Mesenchymal stem cell (in vitro differentiated cells and primary cell): ENCODE measurements at regions not wholly inside any gene's neighbourhood (a gene's known extent, or its start where the extent isn't known, plus 50 kb on each side); places are given as distances from the start of the nearest gene placed in this dataset.
A peak's percentile ranks its signal among the peaks of the same experiment; 100 is the strongest.
"Not testable (repeated sequence)": the region's sequence is repeated elsewhere in the genome, so short reads cannot be mapped to it uniquely, and the experiment has no call there.

Experiments
- DNase-seq: peaks from one replicate; pipeline ENCODE4 v3.0.0-alpha.2; 2013
- H2AFZ ChIP-seq: one replicate; pipeline ENCODE4 v1.6.1; 2013; ENCODE audit warnings: low read depth, mild to moderate bottlenecking, control low read depth, inconsistent platforms, low read length, moderate library complexity
- H2AK5ac ChIP-seq: 2 replicates; pipeline ENCODE4 v1.6.1; 2013; ENCODE audit warnings: low read length, moderate library complexity, mild to moderate bottlenecking, inconsistent platforms; ENCODE audit not compliant: severe bottlenecking
- H2BK120ac ChIP-seq: one replicate; pipeline ENCODE4 v1.6.1; 2013; ENCODE audit warnings: low read depth, mild to moderate bottlenecking, inconsistent platforms, low read length, moderate library complexity
- H2BK12ac ChIP-seq, 2 experiments: one replicate each; pipeline ENCODE4 v1.6.1; 2013; ENCODE audit warnings: inconsistent platforms in 2 of 2, low read length in 2 of 2, mild to moderate bottlenecking in 2 of 2, moderate library complexity in 2 of 2, control low read depth in 1 of 2
- H2BK15ac ChIP-seq: one replicate; pipeline ENCODE4 v1.6.1; 2013; ENCODE audit warnings: mild to moderate bottlenecking, low read depth, inconsistent platforms; ENCODE audit not compliant: poor library complexity, severe bottlenecking
- H2BK5ac ChIP-seq: 2 replicates; pipeline ENCODE4 v1.6.1; 2013; ENCODE audit warnings: low read depth, mild to moderate bottlenecking, low read length, control low read depth, inconsistent platforms; ENCODE audit not compliant: poor library complexity, severe bottlenecking
- H3K14ac ChIP-seq, 2 experiments: one replicate each; pipeline ENCODE4 v1.6.1; 2013; ENCODE audit warnings: inconsistent platforms in 2 of 2, low read length in 2 of 2, control low read depth in 1 of 2, mild to moderate bottlenecking in 1 of 2, moderate library complexity in 1 of 2
- H3K18ac ChIP-seq, 2 experiments: one replicate each; pipeline ENCODE4 v1.6.1; 2013; ENCODE audit warnings: inconsistent platforms in 2 of 2, low read length in 2 of 2, control low read depth in 1 of 2, low read depth in 1 of 2, mild to moderate bottlenecking in 1 of 2
- H3K23ac ChIP-seq, 2 experiments: one replicate each; pipeline ENCODE4 v1.6.1; 2013; ENCODE audit warnings: inconsistent platforms in 2 of 2, low read length in 2 of 2, mild to moderate bottlenecking in 2 of 2, moderate library complexity in 2 of 2, control low read depth in 1 of 2
- H3K27ac ChIP-seq: 2 replicates; pipeline ENCODE4 v1.5.1; 2013; ENCODE audit warnings: mild to moderate bottlenecking, moderate library complexity, low read length, control low read depth, inconsistent platforms; ENCODE audit not compliant: poor library complexity, severe bottlenecking
- H3K27me3 ChIP-seq, 2 experiments: 2 replicates each; pipeline versions ENCODE4 v1.6.1 to v1.7.0; 2013; ENCODE audit warnings: low read length in 2 of 2, mild to moderate bottlenecking in 2 of 2, moderate library complexity in 2 of 2, control low read depth in 1 of 2, inconsistent platforms in 1 of 2; ENCODE audit not compliant: control insufficient read depth in 1 of 2, insufficient read depth in 1 of 2
- H3K36me3 ChIP-seq, 2 experiments: 2 replicates each; pipeline versions ENCODE4 v1.6.1 to v1.7.0; 2013; ENCODE audit warnings: low read length in 2 of 2, control low read depth in 1 of 2, inconsistent platforms in 1 of 2, low read depth in 1 of 2, mild to moderate bottlenecking in 1 of 2; ENCODE audit not compliant: insufficient read depth in 2 of 2, control insufficient read depth in 1 of 2
- H3K4ac ChIP-seq, 2 experiments: one replicate each; pipeline ENCODE4 v1.6.1; 2013; ENCODE audit warnings: inconsistent platforms in 2 of 2, low read length in 2 of 2, mild to moderate bottlenecking in 2 of 2, moderate library complexity in 2 of 2, control low read depth in 1 of 2, low read depth in 1 of 2
- H3K4me1 ChIP-seq: 2 replicates; pipeline ENCODE4 v1.6.1; 2013; ENCODE audit warnings: low read depth, low read length, control low read depth; ENCODE audit not compliant: control insufficient read depth, insufficient read depth
- H3K4me2 ChIP-seq: 2 replicates; pipeline ENCODE4 v1.6.1; 2013; ENCODE audit warnings: low read length, mild to moderate bottlenecking, inconsistent platforms; ENCODE audit not compliant: poor library complexity, severe bottlenecking
- H3K4me3 ChIP-seq, 2 experiments: 2 replicates each; pipeline versions ENCODE4 v1.5.1 to v1.7.0; 2013; ENCODE audit warnings: low read length in 2 of 2, mild to moderate bottlenecking in 2 of 2, control low read depth in 1 of 2, low read depth in 1 of 2; ENCODE audit not compliant: insufficient read depth in 1 of 2
- H3K79me1 ChIP-seq: replicated peaks from 2 replicates; pipeline ENCODE4 v1.6.1; 2013; ENCODE audit warnings: mild to moderate bottlenecking, control low read depth, low read length, inconsistent platforms; ENCODE audit not compliant: poor library complexity, severe bottlenecking
- H3K9ac ChIP-seq: 2 replicates; pipeline ENCODE4 v1.7.0; 2013; ENCODE audit warnings: mild to moderate bottlenecking, low read length, moderate library complexity
- H3K9me3 ChIP-seq: 2 replicates; pipeline ENCODE4 v1.7.0; 2013; ENCODE audit warnings: mild to moderate bottlenecking, low read length; ENCODE audit not compliant: control insufficient read depth
- H4K8ac ChIP-seq: one replicate; pipeline ENCODE4 v1.6.1; 2013; ENCODE audit warnings: inconsistent platforms, mild to moderate bottlenecking, low read length, moderate library complexity
- H4K91ac ChIP-seq: one replicate; pipeline ENCODE4 v1.6.1; 2013; ENCODE audit warnings: mild to moderate bottlenecking, low read length, inconsistent platforms
- WGBS: methylation state at CpG from one replicate; pipeline ENCODE4 v1.1.7; 2013; ENCODE audit warnings: mixed read lengths; 5-methylcytosine and 5-hydroxymethylcytosine counted together

DNA sequence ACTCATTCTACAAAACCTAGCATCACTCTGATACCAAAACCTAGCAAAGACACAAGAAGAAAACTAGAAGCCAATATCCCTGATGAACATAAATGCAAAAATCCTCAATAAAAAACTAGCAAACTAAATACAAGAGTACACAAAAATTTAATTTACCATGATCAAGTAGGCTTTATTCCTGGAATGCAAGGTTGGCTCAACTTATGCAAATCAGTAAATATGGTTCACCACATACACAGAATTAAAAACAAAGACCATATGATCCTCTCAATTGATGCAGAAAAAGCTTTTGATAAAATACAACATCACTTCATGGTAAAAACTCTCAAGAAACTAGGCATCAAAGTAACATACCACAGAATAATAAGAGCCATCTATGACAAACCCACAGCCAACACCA lies 188.3 kb downstream of the ETAA1 start:
- Histone ChIP-seq H3K36me3 (no peaks in the 10 kb centered on the region), H3K23ac (no peak overlapping the region), H3K14ac (no peak overlapping the region), H2AK5ac (no peak overlapping the region), H3K27ac (no peak overlapping the region), H2BK5ac (no peak overlapping the region), H3K18ac (no peak overlapping the region), H4K8ac (no peak overlapping the region), H3K4me1 (no peaks in the 10 kb centered on the region), H3K27me3 (no peaks in the 10 kb centered on the region), H2BK15ac (no peak overlapping the region), H3K9ac (no peak overlapping the region), H3K9me3 (peaks cover 67% of the 10 kb centered on the region), H4K91ac (no peak overlapping the region), H3K4me3 (no peak overlapping the region), H2BK12ac (no peak overlapping the region), H3K79me1 (no peaks in the 10 kb centered on the region), H2AFZ (no peak overlapping the region), H3K4ac (no peak overlapping the region), H2BK120ac (no peak overlapping the region), H3K4me2 (no peak overlapping the region)
- DNase-seq, result no peak

- not testable (repeated sequence) for H2BK15ac ChIP-seq, H3K23ac ChIP-seq, H3K9ac ChIP-seq, H2AK5ac ChIP-seq, H3K79me1 ChIP-seq, H2AFZ ChIP-seq, H2BK120ac ChIP-seq, H3K27ac ChIP-seq, H3K4me2 ChIP-seq, H3K4me3 ChIP-seq, H2BK12ac ChIP-seq, H2BK5ac ChIP-seq, H3K4ac ChIP-seq, H4K8ac ChIP-seq, DNase-seq, H3K36me3 ChIP-seq, H3K27me3 ChIP-seq, H3K4me1 ChIP-seq, H4K91ac ChIP-seq
- H3K9me3 ChIP-seq, result peaks cover 44% of the 10 kb centered on the region
- H3K18ac ChIP-seq, result peak overlapping the region in 1 of 2 experiments; percentile 21
- 90% methylated on average over 6 of the region's 6 CpGs for WGBS
- peak overlapping the region in 1 of 2 experiments; percentile 65 for H3K14ac ChIP-seq
Measured at GRCh38 chr2:67589121-67589520, 192.0 kb downstream of the ETAA1 start.

DNA sequence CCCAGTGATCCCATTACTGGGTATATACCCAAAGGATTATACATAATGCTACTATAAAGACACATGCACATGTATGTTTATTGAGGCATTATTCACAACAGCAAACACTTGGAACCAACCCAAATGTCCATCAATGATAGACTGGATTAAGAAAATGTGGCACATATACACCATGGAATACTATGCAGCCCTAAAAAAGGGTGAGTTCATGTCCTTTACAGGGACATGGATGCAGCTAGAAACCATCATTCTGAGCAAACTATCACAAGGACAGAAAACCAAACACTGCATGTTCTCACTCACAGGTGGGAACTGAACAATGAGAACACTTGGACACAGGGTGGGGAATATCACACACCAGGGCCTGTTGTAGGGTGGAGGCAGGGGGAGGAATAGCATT lies 197.4 kb downstream of the ETAA1 start:
- H3K27ac ChIP-seq, H3K4me1 ChIP-seq, H2AFZ ChIP-seq, H3K4me3 ChIP-seq, H3K9me3 ChIP-seq, H3K23ac ChIP-seq, H2AK5ac ChIP-seq, H4K8ac ChIP-seq, DNase-seq, H2BK5ac ChIP-seq, H3K14ac ChIP-seq, H3K27me3 ChIP-seq, H3K36me3 ChIP-seq, H2BK15ac ChIP-seq, H2BK120ac ChIP-seq, H4K91ac ChIP-seq, H3K9ac ChIP-seq, H3K18ac ChIP-seq, H3K79me1 ChIP-seq, H2BK12ac ChIP-seq, H3K4ac ChIP-seq, H3K4me2 ChIP-seq: not testable (repeated sequence)

- peaks cover 4% of the 10 kb centered on the region for H3K4me1 ChIP-seq
- H3K18ac ChIP-seq, result no peak overlapping the region
- no peak overlapping the region for H2BK120ac ChIP-seq
- H3K79me1 ChIP-seq, result no peaks in the 10 kb centered on the region
- H4K91ac ChIP-seq, result no peak overlapping the region
- H3K9me3 ChIP-seq, result peaks cover 9% of the 10 kb centered on the region
- H3K14ac ChIP-seq, result no peak overlapping the region
- H3K4ac ChIP-seq, result no peak overlapping the region
- no peak overlapping the region for H2BK15ac ChIP-seq
- H2BK5ac ChIP-seq, result no peak overlapping the region
- H2BK12ac ChIP-seq, result no peak overlapping the region
- no peak overlapping the region for H4K8ac ChIP-seq
- no peak overlapping the region for H3K27ac ChIP-seq
- no peaks in the 10 kb centered on the region for H3K36me3 ChIP-seq
- H3K27me3 ChIP-seq, result no peaks in the 10 kb centered on the region
- DNase-seq, result no peak
- no peak overlapping the region for H2AFZ ChIP-seq
- no peak overlapping the region for H2AK5ac ChIP-seq
- H3K23ac ChIP-seq, result no peak overlapping the region
- no peak overlapping the region for H3K9ac ChIP-seq
- no peak overlapping the region for H3K4me3 ChIP-seq
- H3K4me2 ChIP-seq, result no peak overlapping the region
Measured at GRCh38 chr2:67596871-67597270, 199.7 kb downstream of the ETAA1 start.
